ENCODE measurements at regions not wholly inside any gene's neighbourhood (a gene's known extent, or its start where the extent isn't known, plus 50 kb on each side); places are given as distances from the start of the nearest gene placed in this dataset.

DNA sequence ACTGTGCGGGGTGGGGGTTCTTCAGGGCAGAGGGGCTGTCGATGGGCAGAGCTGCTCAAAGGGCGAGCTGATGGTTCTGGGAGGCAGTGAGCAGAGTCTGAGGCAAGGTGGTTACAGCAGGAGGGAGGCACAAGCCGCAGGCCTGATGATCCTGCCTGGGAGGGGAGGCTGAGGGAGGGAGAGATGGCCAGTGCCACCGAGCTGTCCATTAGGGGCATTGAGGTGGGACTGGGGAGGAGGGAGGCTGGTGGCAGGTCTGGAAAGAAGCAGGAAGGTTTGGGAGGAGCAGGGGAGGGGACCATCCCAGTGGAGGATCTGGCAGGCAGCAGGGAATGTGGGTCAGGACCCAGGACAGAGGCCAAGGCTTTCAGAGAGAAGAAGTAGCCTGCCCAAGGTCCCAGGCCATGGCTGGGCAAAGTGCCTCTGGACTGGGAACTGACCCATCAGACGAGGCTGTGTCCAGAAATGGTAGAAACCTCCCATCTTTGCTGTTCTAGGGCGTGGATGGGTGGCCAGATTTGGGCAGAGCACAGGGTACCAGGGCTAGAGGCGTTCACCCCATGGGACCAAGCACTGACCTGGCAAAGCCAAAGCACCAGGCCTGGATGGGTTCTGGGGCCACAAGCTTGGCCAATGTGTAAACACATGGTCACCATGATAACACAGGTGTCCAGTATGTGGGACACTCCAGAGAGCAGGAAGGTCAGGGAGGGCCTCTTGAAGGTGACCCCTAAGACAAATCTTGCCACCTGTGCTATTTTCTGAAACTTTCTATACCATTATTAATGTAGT is 55.5 kb downstream of the INHBB start:
- no peak for DNase-seq (ENCODE audit: low read depth)

DNA sequence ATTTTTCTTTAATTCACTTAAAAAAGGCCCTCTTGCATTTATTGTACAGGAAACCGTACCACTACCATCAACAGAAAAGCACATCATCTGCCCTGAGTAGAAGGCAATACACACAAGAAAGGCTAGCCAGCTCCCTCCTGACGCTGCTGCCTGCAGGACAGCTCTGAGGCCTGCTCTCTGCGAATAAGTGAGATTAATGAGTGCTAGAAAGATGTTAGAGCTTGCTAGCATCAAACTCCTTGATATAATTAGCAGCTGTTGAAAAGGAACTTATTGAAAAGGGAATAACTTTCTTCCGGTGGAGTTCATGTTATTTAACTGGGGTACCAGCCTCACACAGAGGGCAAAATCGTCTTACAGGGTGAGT is 56.1 kb downstream of the INHBB start:
- no peak for DNase-seq (ENCODE audit: low read depth)

DNA sequence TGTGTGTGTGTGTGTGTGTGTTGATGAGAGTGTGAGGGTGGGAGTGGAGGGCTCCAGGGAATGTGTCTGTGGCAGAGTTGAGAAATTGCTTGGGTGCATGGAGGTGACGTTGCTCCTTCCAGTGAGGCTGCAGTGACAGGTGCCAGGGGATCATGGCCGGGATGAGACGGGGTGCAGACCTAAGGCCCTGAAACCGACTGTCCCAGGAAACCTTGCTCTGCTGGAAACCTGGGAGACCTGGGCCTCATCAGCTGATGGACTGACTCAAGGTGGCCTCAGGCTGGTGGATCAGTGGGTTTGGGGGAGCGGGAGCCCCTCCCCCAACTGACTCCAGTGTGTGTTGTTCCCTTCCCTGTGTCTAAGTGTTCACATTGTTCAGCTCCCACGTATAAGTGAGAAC is 56.6 kb downstream of the INHBB start:
- no peak for DNase-seq (ENCODE audit: low read depth)

DNA sequence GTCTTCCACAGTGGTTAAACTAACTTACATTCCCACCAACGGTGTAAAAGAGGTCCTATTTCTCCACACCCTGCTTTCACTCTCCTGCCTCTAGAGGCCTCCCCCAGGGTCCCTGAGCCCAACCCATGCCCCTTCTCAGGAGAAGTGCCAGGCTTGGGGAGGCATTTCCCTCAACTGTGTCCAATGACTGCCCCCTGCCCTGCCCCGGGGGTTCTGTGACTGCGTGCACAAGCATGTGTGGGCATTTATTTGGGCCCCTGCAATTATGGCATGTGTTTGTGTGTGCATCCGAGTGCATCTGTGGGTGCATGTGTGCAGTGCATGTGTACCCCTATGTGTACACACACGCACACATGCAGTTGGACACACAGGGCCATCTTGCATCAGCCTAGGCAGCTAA is 57.3 kb downstream of the INHBB start:
- no peak for DNase-seq (ENCODE audit: low read depth)

DNA sequence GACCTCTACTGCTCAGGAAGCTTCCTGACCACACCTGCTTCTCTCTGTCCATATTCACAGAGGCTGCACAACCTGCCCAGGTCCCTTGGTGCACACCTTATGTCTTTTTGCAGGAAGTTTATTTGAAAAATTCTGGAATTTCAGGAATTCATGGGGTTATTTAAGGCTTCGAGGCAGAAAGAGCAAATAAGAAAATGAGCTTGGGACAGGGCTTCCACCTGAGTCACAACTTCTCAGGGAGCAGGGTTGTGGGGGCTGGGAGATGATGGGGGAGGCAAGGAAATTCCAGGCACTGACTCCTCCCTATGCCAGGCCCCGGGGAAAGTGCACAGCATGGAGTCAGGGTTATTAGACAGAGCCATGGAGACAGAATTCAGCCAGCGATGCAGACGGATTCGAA is 57.7 kb downstream of the INHBB start:
- no peak for DNase-seq (ENCODE audit: low read depth)

DNA sequence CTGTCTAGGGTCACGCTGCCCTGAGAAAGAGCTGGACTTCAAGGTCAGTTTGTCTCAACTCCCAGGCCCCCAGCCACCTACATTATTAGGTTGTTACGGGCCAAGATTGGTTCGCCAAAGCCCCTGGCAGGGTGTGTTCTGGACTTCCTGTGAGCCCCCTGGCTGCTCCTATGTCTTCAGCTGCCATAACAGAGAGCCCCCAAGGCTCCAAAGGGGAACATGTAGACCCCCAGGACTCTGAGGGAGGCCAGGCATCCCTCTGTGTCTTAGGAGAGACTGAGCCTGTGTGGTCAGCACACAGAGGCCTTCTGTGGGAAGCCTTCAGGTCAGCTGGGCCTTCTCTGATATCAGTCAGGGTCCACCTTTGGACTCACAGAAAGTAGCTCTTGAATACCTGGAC is 58.3 kb downstream of the INHBB start:
- no peak for DNase-seq (ENCODE audit: low read depth)

DNA sequence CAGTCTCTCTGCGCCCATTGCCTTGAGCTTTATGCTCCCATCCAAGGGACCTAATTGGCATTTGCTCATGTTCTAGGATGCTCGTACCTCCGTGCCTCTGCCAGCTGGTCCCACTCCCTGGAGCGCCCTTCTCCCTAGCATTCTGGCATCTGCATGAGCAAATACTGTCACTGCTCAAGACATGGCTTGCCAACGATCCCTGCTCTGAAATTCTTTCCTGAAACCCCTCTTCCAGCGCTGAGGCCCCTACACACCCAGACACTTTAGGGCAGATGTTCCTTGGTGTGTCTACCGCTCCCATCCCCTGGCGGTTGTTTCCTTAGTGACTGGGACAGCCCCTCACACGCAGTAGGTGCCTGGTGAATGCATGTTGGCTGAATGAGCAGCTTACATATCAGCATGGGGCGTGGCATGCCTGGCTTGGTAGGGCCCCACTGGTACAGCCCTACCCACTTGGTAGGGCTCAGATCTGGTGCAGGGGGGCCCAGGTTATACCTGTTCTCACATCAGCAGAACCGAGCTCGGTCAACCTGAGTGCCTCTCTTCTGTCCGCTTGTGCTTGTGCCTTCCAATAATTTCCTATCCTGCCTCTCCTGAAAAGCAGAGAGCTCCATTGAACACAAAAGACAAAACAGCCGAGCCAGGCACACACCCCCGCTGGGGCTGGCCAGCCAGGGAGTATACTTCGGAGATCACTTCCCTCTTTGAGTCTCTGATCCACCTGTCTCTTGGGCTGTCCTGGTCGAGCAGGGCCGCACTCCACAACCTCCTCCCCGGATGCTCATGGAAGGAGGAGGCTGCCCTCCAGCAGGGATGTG is 59.2 kb downstream of the INHBB start:
- no peak for DNase-seq (ENCODE audit: low read depth)

DNA sequence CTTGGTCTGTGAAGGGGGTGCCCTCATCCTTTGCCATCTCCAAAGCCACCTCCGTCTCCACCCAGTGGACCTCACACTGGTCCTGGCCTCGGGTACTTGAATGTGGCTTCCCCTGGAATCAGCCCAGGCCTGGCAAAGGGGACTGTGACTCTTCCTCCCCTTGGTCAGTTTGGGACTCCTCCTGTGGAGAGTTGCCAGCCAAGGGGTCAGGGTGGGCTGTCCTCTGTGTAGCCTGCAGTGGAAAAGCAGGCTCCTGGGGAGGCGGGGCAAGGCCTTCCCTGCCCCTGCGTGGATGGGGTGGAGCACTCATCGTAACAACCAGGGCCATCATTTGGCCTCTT is 59.8 kb downstream of the INHBB start:
- DNase-seq (ENCODE audit: low read depth) = no peak

DNA sequence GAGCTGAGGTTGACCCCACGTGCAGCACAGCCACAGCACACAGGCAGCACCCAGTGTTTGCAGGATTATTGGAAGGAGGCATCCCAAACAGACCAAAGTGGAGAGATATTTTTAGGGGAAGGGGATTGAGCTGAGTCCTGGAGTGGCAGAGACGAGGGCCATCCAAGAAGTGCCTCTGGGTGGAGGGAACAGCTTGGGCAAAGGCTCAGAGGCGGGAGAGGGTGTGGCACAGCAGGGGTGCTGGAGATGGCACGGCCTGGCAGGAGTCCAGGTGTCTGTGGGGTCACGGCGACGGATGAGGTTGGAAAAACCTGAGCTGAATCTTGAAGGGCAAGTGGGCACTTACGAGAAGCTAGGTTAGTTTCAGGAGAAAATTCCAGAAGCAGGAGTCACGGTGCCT is 60.6 kb downstream of the INHBB start:
- no peak for DNase-seq (ENCODE audit: low read depth)

DNA sequence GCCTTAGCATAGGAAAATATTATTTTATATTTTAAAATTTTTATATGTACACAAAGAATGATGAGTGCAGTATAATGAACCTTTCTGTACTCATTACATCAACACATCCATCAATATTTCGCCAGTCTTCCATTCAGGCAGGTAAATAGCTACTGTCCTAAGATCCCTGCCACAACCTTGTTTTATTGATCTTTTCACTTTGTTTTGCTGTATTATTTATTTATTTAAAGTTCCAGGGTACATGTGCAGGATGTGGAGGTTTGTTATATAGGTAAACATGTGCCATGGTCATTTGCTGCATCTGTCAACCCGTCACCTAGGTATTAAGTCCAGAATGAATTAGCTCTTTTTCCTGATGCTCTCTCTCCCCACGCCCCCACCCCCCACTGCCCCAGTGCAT is 64.6 kb downstream of the INHBB start:
- DNase-seq (ENCODE audit: low read depth) = no peak

DNA sequence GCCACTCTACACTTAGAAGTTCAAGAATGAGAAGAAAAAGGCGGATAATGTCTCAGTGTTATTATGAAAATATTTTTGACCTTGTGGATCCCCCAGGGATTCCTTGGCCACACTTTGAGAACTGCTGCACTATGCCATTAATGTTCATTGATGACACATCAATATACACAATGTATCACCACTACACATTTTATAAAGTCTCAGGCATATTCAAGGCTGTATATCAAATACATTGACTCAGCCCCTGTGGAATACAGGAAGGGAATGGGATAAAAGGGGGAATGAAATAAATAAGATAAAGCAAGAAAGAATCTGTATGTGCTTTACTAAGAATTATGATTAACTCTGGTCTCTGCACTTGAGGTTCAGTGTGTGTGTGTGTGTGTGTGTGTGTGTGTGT is 69.1 kb downstream of the INHBB start:
- no peak for DNase-seq (ENCODE audit: low read depth)

DNA sequence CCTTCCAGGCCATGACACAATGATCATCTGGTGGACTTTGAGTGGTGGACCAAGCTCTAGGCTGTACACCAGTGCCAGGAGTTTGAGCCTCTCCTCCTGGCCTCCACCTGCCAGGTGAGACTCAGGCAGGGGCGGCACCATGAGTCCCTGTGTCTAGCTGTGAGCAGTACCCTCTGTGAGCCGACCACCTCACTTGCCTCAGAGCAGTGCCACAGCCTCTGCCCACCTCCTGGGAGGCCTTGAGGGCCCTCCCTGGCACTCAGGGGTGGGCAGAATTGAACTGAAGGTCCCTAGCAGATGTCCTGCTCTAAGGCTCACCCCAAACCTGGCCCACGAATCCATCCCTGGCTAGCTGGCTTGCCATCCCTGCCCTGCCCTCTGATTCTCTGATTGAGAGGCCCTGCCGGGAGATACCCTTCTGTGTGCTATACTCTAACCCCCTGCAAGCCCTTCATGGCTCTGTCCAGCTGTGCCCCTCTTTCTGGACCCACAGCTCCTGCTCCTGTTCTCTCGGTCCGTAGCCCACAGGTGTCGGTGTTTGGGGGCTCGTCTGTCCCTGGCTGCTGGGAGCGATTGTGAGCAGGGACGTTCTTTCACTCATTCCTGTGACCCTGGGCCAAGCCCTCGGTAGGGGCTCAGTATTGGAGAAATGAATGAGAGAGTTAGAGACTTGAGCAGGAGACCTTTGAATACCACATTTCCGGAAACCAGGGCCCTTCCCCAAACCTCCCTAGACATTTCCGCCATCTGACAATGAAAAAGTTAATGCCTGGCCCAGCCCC is 70.0 kb downstream of the INHBB start:
- no peak for DNase-seq (ENCODE audit: low read depth)

DNA sequence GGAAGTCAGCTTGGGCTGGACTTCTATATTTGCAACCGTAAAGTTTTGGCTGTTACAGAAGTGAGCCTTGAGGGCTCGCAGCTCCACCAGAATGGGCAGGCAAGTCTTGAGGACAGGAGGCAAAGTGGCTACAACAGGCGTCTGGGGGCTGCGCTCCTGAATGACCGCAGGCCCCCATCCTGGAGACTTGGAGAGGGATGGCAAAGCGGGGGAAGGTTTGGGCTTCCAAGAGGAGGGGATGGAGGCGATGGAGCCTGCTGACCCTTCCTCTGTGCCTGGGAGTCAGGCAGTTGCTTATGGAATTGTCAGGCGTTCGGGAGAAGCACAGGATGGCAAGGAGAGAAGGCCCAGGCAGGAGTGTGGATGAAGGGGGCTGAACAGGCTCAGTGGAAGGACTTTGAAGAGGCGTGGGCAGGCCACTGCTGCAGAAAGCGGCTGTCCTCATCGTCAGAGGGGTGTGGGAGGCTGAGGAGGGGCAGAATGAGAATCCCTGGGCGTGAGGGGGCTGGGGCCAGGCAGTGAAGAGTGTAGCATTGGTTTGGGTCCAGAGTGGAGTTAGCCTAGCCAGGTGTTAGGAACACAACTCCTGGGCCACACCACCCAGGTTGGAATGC is 72.3 kb downstream of the INHBB start:
- no peak for DNase-seq (ENCODE audit: low read depth)

DNA sequence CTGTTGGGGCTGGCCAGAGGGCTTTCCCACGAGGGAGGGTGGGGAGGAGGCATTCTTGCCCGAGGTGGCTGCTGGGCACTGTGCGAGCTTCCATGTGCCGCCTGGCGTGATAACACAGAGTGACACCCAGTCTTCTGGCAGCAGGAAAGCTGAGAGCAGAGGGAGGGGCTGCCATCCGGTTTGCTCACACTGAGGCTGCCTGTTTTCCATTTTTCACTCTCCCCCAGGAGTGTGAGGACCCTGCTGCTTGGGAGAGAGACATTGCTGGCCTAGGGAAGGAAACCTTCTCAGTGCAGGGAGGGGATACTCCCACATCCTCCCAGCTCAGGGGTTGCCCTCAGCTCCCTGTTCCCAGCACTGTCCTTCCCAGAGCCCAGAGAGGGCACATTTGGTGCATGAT is 73.1 kb downstream of the INHBB start:
- DNase-seq (ENCODE audit: low read depth) = no peak

DNA sequence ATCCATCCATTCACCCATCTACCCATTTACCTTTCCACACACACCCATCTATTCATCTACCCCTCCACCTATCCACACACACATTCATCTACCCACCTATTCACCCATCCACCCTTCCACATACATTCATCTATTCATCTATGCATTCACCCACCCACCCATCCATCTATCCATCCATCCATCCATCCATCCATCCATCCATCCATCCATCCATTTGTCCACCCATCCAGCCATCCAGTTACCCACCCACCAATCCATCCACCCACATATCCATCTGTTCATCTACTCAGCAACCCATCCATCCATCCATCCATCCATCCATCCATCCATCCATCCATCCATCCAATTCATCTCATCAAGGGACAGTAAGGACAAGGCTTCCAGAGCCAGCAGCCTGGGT is 74.0 kb downstream of the INHBB start:
- no peak for DNase-seq (ENCODE audit: low read depth)

DNA sequence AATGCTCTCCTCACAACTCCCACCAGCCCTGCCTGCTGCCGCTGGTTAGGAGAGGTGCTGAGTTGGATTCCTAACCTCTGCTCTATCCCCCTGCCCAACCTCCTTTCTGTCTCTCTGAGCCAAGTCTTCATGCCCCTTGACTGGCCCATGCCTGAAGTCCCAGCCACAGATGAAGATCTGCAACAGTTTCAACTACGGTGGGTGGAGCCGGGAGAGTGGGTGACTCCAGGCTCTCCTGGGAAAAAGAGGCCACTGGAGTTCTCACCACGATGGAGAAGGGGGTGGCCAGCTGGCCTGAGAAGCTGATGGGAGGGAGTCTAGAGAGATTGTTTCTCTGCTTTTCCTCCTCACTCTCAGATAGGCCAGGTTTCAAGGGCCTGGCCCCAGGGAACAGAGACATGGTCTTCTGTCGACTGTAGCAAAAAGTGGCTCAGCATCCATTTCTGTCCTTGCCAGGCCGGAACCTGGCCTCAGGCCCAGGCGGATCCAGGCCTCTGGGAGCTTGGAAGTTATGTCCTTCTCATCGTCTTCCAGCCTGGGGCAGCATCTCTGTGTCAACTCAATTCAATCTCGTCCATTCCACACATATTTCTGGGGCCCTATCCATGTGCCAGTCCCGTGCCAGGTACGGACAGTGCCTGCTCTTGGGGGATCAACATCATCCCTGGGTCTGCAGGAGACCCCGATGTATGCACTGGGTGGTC is 75.3 kb downstream of the INHBB start:
- DNase-seq (ENCODE audit: low read depth) = no peak

DNA sequence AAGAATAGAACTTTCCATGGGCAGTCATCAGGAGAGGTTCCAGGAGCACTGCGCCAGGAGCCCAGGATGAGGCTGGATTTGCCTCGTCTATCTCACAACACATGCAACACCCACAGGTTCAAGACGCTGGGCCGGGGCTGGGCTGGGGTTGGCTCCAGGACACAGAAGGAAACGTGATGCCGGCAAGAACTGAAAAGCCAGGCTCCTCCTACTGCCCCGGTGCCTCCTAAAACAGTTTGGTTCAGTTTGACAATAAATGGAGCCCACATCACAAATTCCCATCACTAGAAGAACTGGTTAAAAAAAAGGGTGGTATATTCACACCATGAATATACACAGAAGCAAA is 75.9 kb downstream of the INHBB start:
- no peak for DNase-seq (ENCODE audit: low read depth)

DNA sequence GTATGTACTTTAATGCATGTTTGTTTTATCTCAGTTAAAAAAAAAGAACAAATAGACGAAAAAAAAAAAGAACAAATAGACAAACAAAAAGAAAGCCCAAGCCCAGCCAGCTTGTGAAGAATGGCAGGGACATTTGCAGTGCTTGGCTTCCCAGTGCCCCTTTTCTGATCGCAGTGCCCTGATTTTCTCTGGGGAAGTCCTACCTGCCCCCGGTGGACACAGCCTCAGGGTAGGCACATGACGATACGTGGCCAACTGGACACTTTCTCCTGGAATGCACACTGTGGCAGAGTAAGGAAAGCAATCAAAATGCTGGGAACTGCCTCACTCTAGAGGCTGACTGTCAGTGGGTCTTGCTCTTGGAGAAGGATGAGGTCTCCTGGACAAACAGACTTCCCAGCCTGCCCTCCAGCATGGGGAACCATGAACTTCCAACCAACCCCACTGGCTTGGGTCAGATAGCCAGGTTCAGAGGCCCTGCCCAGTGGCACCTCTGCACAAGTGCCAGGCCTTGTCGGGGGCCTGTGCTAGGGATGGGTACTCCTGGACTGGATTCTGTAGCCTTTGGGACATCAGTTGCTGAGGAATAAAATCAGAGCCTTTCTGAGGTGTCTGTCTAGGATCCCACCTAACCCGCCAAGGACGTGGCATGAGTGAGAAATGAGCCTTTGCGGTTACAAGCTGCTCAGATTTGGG is 76.7 kb downstream of the INHBB start:
- no peak for DNase-seq (ENCODE audit: low read depth)

DNA sequence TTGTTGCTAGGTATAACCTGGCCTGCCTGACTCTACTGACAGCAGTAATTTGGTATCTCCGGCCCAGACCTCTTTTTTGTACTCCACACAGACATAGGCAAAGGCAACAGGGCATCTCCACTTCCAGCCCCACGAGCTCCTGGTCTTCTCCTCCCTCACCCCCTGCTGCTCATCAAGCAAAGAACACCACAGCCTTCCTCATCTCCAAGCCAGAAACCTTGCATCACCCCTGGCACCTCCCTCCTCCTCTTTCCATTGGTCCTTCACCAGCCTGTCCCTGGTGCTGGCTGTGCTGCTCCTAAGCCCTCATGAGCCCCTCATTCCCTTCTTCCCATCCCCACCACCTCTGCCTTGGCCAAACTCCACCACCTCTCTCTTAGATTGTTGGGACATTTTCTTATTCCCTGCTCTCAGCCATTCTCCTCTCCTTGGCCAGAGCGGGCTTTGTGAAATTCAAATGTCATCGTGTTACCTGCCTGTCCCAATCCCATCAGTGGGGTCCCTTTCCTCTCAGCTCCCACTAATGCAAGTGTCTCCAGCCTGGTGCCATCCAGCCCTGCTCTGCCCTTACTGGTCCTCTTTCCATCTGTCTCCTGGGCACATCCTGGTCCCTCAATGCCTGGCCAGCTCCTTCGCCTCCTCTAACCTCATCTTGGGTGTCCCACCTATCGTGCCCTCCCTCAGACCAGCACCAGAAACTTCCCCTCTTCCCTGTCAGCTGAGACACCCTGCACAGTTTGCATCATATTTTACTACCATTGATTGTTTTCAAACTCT is 77.4 kb downstream of the INHBB start:
- DNase-seq (ENCODE audit: low read depth) = no peak

DNA sequence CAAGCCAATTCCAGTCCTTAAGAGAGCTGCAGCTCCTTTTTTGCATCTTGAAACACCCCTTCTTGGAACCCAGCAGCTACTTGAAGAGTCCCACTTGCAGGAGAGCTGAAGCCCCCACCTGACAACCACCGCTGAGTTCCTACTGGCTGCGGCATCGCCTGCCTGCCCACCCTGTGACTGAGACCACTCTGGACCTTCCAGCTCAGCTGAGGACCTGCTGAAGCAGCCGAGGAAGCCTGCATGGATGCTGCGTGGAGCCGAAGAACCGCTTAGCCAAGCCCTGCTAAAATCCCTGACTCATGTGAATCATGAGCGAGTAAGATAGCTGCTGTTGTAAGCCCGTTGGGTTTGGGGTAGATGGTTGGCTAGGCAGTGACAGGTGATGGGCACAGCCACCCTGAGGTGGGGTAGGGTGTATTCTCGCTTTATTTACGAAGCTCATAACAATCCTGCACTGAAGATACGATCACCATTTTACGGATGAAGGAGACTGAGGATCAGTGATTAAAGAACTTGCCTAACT is 78.4 kb downstream of the INHBB start:
- no peak for DNase-seq (ENCODE audit: low read depth)

All from activated T-helper 9 cell treated with anti-CD3 and anti-CD28 coated beads, Interleukin-2, amount 50 U/mL, for 16 hours (primary cell).